Mesothelial cell of epicardium (in vitro differentiated cells): ENCODE measurements at regions not wholly inside any gene's neighbourhood (a gene's known extent, or its start where the extent isn't known, plus 50 kb on each side); places are given as distances from the start of the nearest gene placed in this dataset.

ENCODE experiments used
- DNase-seq, 2 experiments: peaks; one replicate each; pipeline ENCODE4 v3.0.0; 2021; ENCODE audit warnings: low spot score in 2 of 2; ENCODE audit not compliant: unreplicated experiment in 2 of 2
- H3K27ac Mint-ChIP-seq: 2 replicates; pipeline ENCODE4 v1.8.0; 2021; ENCODE audit warnings: mixed read lengths
- H3K27me3 Mint-ChIP-seq: 2 replicates; pipeline ENCODE4 v1.8.0; 2021; ENCODE audit warnings: low read depth, mixed read lengths
- H3K36me3 Mint-ChIP-seq: 2 replicates; pipeline ENCODE4 v1.8.0; 2021; ENCODE audit warnings: mixed read lengths
- H3K4me1 Mint-ChIP-seq: 2 replicates; pipeline ENCODE4 v1.8.0; 2021; ENCODE audit warnings: mixed read lengths
- H3K4me3 Mint-ChIP-seq: 2 replicates; pipeline ENCODE4 v1.8.0; 2021; ENCODE audit warnings: mild to moderate bottlenecking, moderate library complexity, mixed read lengths
- H3K9me3 Mint-ChIP-seq: 2 replicates; pipeline ENCODE4 v1.8.0; 2021; ENCODE audit warnings: mixed read lengths
- TF ChIP-seq, protein P1 (sequence below): fragments of 200-600 bp; sonication (generic); IDR thresholded peaks from one replicate; pipeline ENCODE4 v1.5.0; 2021; ENCODE audit warnings: antibody characterized with exemption; ENCODE audit not compliant: unreplicated experiment

DNA sequence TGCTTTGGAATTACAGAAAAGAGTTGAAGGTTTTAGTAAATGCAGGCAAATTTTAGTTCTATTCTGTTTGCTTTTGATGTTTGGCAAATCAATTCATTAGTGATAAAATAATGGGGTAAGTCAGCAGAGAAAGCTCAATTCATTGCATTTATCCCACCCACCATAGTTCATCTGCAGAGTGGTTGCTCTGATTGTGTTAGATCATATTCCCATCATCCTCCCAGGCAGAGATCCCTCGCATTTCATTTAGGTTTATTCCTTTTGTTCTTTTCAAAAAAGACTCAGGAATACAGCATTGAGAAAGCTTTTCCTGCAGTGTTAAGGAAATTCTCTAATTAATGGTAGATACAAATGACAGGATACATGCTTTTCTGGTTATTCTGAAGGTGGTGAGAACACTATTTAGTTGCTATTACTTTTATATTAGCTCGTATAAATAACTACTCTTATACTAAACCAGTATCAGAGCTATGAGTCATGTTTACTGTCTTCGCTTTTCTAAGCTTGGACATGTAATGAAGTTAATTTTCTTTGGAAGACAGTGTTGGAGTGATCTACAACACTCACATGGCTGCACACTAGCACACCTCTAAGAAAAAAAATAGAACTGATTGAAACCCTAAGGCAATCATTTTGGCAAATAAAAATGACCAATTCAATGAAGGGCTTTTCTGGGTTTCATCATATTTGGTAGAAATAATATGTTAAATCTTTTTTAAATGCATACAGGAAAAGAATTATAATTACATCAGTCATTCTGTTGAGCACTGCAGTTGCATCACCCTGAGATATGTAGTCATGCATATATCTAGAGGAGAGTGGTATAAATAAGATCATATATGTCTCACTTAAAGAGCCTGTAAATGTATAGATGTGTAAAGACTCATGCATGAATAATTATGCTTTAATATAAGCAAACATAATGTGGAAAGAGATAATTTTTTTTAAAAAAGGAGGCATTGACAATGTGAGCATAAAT, 351.6 kb downstream of the PCDH7 start:
- Mint-ChIP-seq H3K27ac (no peak overlapping the region), H3K9me3 (peaks cover 6% of the 10 kb centered on the region), H3K36me3 (peaks cover 5% of the 10 kb centered on the region), H3K27me3 (no peaks in the 10 kb centered on the region), H3K4me3 (no peak overlapping the region), H3K4me1 (peaks cover 55% of the 10 kb centered on the region)
- TF ChIP-seq, protein P1, sequence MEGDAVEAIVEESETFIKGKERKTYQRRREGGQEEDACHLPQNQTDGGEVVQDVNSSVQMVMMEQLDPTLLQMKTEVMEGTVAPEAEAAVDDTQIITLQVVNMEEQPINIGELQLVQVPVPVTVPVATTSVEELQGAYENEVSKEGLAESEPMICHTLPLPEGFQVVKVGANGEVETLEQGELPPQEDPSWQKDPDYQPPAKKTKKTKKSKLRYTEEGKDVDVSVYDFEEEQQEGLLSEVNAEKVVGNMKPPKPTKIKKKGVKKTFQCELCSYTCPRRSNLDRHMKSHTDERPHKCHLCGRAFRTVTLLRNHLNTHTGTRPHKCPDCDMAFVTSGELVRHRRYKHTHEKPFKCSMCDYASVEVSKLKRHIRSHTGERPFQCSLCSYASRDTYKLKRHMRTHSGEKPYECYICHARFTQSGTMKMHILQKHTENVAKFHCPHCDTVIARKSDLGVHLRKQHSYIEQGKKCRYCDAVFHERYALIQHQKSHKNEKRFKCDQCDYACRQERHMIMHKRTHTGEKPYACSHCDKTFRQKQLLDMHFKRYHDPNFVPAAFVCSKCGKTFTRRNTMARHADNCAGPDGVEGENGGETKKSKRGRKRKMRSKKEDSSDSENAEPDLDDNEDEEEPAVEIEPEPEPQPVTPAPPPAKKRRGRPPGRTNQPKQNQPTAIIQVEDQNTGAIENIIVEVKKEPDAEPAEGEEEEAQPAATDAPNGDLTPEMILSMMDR = no peak
- DNase-seq = no peak

DNA sequence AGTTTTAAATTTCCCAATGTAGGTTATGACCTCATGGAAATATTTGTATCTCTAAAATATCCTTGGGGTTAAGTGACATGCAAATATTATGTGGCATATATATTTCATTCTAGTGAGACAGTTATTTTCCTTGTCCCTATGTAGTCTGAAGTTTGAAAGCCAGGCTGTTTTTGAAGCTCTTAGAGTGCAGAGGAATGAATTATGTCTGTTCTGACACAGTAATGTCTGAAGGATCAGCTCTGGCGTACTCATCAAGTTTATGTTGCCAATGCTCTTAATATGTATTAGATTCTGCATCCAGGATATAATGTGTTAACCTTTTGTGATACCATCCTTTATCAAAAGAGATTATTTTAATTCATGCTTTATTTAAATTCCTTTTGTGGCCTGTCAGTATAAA, 355.8 kb downstream of the PCDH7 start:
- Mint-ChIP-seq H3K27ac (no peak overlapping the region), H3K36me3 (peaks cover 9% of the 10 kb centered on the region), H3K27me3 (no peaks in the 10 kb centered on the region), H3K4me3 (no peak overlapping the region), H3K9me3 (peaks cover 10% of the 10 kb centered on the region), H3K4me1 (peaks cover 28% of the 10 kb centered on the region)
- no peak for DNase-seq
- TF ChIP-seq, protein P1 = no peak

DNA sequence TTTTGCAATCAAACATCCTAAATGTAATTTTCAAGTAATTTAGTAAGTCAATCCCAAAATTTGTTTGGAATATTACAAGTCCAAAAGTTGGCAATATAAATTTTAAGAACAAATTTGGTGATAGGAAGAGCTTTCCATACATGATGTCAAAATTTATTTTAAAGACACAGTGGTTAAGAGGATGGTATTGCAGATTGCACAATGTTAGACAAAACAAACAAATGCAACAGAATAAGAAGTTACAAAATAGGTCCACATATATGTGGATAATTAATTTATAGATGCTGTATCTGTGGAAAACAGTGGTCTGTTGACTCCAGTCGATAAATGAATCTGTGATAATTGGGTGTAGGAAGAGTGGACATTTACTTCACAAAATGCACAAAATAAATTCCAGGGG, 358.5 kb downstream of the PCDH7 start:
- peaks cover 11% of the 10 kb centered on the region for H3K36me3 Mint-ChIP-seq
- no peak overlapping the region for H3K4me3 Mint-ChIP-seq
- TF ChIP-seq, protein P1 = no peak
- no peak overlapping the region for H3K27ac Mint-ChIP-seq
- no peaks in the 10 kb centered on the region for H3K27me3 Mint-ChIP-seq
- DNase-seq = no peak
- peaks cover 10% of the 10 kb centered on the region for H3K9me3 Mint-ChIP-seq
- H3K4me1 Mint-ChIP-seq = peaks cover 15% of the 10 kb centered on the region

DNA sequence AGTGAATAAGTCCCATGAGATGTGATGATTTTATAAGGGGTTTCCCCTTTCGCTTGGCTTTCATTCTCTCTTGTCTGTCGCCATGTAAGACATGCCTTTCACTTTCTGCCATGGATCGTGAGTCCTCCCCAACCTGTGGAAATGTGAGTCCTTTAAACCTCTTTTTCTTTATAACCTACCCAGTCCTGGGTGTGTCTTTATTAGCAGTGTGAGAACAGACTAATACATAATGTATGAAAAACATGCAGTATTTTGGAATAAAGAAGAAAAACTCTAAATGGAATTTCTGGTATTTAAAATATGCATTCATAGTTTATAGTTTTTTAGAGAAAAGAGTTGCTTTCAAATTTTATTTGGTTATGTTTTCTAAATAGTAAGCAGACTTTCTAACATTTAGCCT, 360.7 kb downstream of the PCDH7 start:
- Mint-ChIP-seq H3K36me3 (peaks cover 6% of the 10 kb centered on the region), H3K4me1 (peaks cover 26% of the 10 kb centered on the region), H3K27ac (no peak overlapping the region), H3K27me3 (no peaks in the 10 kb centered on the region), H3K9me3 (peaks cover 4% of the 10 kb centered on the region), H3K4me3 (no peak overlapping the region)
- TF ChIP-seq, protein P1 = no peak
- DNase-seq = no peak

DNA sequence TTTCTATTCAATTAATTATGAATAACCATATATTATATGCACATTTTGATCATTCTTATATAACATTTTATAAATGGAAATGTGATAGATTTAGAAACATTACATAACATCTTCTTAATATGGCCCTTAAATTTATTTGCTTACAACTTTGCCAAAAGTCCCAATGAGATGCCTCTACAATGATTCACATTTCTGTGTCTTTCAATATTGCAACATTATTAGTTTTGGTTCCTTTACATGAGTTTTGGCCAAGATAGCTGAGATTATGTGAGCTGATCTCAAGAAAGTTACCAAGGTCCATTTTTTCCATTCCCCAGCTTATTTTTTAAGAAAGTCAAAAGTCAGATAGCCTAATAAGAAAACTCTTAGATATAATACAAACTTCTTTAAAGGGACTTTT, 361.2 kb downstream of the PCDH7 start:
- Mint-ChIP-seq H3K27me3 (no peaks in the 10 kb centered on the region), H3K36me3 (peaks cover 6% of the 10 kb centered on the region), H3K9me3 (peaks cover 4% of the 10 kb centered on the region), H3K27ac (no peak overlapping the region), H3K4me1 (peaks cover 26% of the 10 kb centered on the region), H3K4me3 (no peak overlapping the region)
- no peak for DNase-seq
- TF ChIP-seq, protein P1 = no peak
